OCI-LY3 (cell line): ENCODE measurements at regions not wholly inside any gene's neighbourhood (a gene's known extent, or its start where the extent isn't known, plus 50 kb on each side); places are given as distances from the start of the nearest gene placed in this dataset.

Experiments
- CTCF ChIP-seq: fragments of 200-600, 300-600 bp; sonication (generic); IDR thresholded peaks from 2 replicates; pipeline ENCODE4 v1.5.1; 2014; ENCODE audit warnings: antibody characterized with exemption, low read length, low read depth
- EZH2phosphoT487 ChIP-seq: fragments of 200-600 bp; shearing (Covaris generic); IDR thresholded peaks from 2 replicates; pipeline ENCODE4 v1.6.1; 2018; ENCODE audit warnings: antibody characterized with exemption, mixed run types, low read depth

GRCh38 chr2:221323513-221323912, 248.6 kb downstream of the EPHA4 start:
- TF ChIP-seq CTCF (no peak), EZH2phosphoT487 (no peak)
